Spleen (tissue), 11 donors: ENCODE measurements at regions not wholly inside any gene's neighbourhood (a gene's known extent, or its start where the extent isn't known, plus 50 kb on each side); places are given as distances from the start of the nearest gene placed in this dataset.

Experiments used
- DNase-seq: peaks from one replicate; pipeline ENCODE4 v3.0.0-alpha.2; 2020
- H3K27ac ChIP-seq, 8 donors: fragments of 200-600 bp; sonication (generic) in 7 of 8; 1 replicate in 4 of 8; 2 replicates in 4 of 8; pipeline versions ENCODE4 v1.5.0 to v1.8.0; 2016 to 2021; ENCODE audit warnings: inconsistent platforms in 4 of 8, mild to moderate bottlenecking in 4 of 8, moderate library complexity in 1 of 8
- H3K27me3 ChIP-seq, 7 donors: fragments of 200-600 bp; sonication (generic) in 6 of 7; replicated peaks in 1 of 7; 1 replicate in 4 of 7; 2 replicates in 3 of 7; pipeline versions ENCODE4 v1.5.0 to v1.8.0; 2016 to 2021; ENCODE audit warnings: inconsistent platforms in 3 of 7, mild to moderate bottlenecking in 1 of 7
- H3K36me3 ChIP-seq, 6 donors: fragments of 200-600 bp; sonication (generic) in 5 of 6; 1 replicate in 4 of 6; 2 replicates in 2 of 6; pipeline versions ENCODE4 v1.5.0 to v1.8.0; 2016 to 2021; ENCODE audit warnings: inconsistent platforms in 2 of 6
- H3K4me1 ChIP-seq, 6 donors: fragments of 200-600 bp; sonication (generic) in 5 of 6; 1 replicate in 3 of 6; 2 replicates in 3 of 6; pipeline versions ENCODE4 v1.5.0 to v1.8.0; 2016 to 2021; ENCODE audit warnings: inconsistent platforms in 3 of 6
- H3K4me3 ChIP-seq, 8 donors: fragments of 200-600 bp; sonication (generic) in 7 of 8; 1 replicate in 4 of 8; 2 replicates in 4 of 8; pipeline versions ENCODE4 v1.5.0 to v1.8.0; 2016 to 2021; ENCODE audit warnings: inconsistent platforms in 4 of 8, mild to moderate bottlenecking in 4 of 8, moderate library complexity in 2 of 8
- H3K9me3 ChIP-seq, 8 donors: fragments of 200-600 bp; sonication (generic) in 7 of 8; 1 replicate in 4 of 8; 2 replicates in 4 of 8; pipeline versions ENCODE4 v1.5.0 to v1.8.0; 2016 to 2021; ENCODE audit warnings: inconsistent platforms in 4 of 8
- POLR2A ChIP-seq, 3 donors: fragments of 450-650 bp; IDR thresholded peaks; one replicate each; pipeline ENCODE4 v1.5.1; 2017; ENCODE audit warnings: antibody characterized with exemption in 3 of 3, mild to moderate bottlenecking in 1 of 3
- POLR2AphosphoS5 ChIP-seq, 3 donors: sonication (generic); formaldehyde crosslinking; IDR thresholded peaks; one replicate each; pipeline ENCODE4 v1.5.1; 2017; ENCODE audit warnings: antibody characterized with exemption in 3 of 3
- WGBS, 5 donors: extraction: QIAGEN DNeasy Blood & Tissue Kit in 3 of 5; methylation state at CpG; one replicate each; pipeline versions ENCODE4 v1.1.5 to v1.1.7; 2013 to 2018; 5-methylcytosine and 5-hydroxymethylcytosine counted together
- intact Hi-C: fragments of 100-400 bp; cut with DNase I; formaldehyde crosslinking; loops from one replicate; pipeline ENCODE4 v1.15.0; 2023; ENCODE audit warnings: low total_unique reads
- TF ChIP-seq, protein P1 (sequence below), 11 experiments: fragments of 200-600 bp in 7 of 11; fragments of 450-650 bp in 4 of 11; sonication (generic) in 4 of 11; IDR thresholded peaks in 8 of 11; conservative IDR thresholded peaks in 3 of 11; 1 replicate in 7 of 11; 2 replicates in 4 of 11; pipeline versions ENCODE4 v1.4.0 to v1.8.0; 2016 to 2021; ENCODE audit warnings: antibody characterized with exemption in 11 of 11, inconsistent platforms in 4 of 11, mild to moderate bottlenecking in 1 of 11
- donor health status: healthy with polysubstance abuse.
- donor health status: DM: no; HTN: no; CAD: no; lungs with moderate emphysema.
- donor health status: DM: no; HTN: no; CAD: no.
- donor health status: Bipolar disorder and iron deficiency.
- donor health status: healthy.
- donor health status: DM: no; HTN: no; CAD: no.
- donor health status: DM: yes; HTN: yes; CAD: no.

DNA sequence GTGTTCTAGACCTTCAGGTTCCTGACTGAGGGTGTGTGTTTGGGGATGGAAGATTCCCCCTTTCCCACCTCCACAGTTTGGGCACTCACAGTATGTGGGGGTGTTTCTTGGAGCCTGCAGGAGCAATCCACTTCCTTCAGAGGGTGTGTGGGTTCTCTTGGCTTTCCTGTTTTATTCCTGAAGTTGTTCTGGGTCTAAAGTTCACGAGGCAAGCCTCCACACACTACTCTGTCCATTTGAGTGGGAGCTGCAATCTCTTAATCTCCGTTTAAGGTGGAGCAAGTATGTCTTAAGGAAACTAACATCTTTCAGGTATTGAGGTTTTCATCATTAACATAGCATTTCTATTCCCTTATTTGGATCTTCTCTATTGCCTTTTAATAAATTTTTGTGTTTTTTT lies 141.8 kb downstream of the TENT5C start:
- TF ChIP-seq, protein P1, sequence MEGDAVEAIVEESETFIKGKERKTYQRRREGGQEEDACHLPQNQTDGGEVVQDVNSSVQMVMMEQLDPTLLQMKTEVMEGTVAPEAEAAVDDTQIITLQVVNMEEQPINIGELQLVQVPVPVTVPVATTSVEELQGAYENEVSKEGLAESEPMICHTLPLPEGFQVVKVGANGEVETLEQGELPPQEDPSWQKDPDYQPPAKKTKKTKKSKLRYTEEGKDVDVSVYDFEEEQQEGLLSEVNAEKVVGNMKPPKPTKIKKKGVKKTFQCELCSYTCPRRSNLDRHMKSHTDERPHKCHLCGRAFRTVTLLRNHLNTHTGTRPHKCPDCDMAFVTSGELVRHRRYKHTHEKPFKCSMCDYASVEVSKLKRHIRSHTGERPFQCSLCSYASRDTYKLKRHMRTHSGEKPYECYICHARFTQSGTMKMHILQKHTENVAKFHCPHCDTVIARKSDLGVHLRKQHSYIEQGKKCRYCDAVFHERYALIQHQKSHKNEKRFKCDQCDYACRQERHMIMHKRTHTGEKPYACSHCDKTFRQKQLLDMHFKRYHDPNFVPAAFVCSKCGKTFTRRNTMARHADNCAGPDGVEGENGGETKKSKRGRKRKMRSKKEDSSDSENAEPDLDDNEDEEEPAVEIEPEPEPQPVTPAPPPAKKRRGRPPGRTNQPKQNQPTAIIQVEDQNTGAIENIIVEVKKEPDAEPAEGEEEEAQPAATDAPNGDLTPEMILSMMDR (IDR thresholded peaks at IDR 0.05 in 8 of 11, conservative IDR thresholded peaks at IDR 0.05 in 3 of 11): no peak
- TF ChIP-seq POLR2A (IDR thresholded peaks at IDR 0.05) (no peak), POLR2AphosphoS5 (IDR thresholded peaks at IDR 0.05) (no peak)
- intact Hi-C loops: no loop called here
- H3K27me3 ChIP-seq: no peaks in the 10 kb centered on the region
- WGBS, 5 donors: 71 to 84% (median 77%) methylated on average over 2 of the region's 2 CpGs
- H3K27ac ChIP-seq: no peak overlapping the region
- H3K4me1 ChIP-seq: no peaks in the 10 kb centered on the region
- no peak overlapping the region for H3K4me3 ChIP-seq
- H3K36me3 ChIP-seq: no peaks in the 10 kb centered on the region
- H3K9me3 ChIP-seq: peaks cover 0 to 32% (median 10%) of the 10 kb centered on the region in 8 donors
- no peak for DNase-seq

DNA sequence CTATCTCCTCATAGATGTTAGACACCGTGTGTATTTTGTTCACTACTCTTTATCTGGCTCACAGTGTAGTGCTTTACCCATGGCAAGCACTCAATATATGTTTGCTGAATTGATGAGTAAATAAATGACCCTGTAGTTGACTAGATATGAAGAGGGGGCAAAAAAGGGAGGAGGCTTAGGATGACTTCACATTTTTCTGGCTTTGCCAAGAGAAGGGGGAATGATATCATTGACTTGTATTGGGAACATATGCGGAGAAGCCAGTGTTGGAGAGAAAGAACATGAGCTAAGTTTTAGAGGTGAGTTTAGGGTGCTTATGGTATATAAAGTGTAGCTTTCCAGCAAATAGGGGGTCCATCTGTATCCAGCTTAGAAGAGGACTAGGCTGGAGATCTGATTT lies 145.5 kb downstream of the TENT5C start:
- Histone ChIP-seq H3K36me3 (no peaks in the 10 kb centered on the region), H3K4me1 (peaks cover 0 to 10% (median 8%) of the 10 kb centered on the region in 6 donors), H3K9me3 (peaks cover 0 to 23% (median 8%) of the 10 kb centered on the region in 8 donors), H3K27ac (no peak overlapping the region), H3K4me3 (no peak overlapping the region), H3K27me3 (peaks cover 0 to 17% (median 4%) of the 10 kb centered on the region in 7 donors)
- TF ChIP-seq POLR2AphosphoS5 (IDR thresholded peaks at IDR 0.05) (no peak), POLR2A (IDR thresholded peaks at IDR 0.05) (no peak)
- TF ChIP-seq, protein P1 (IDR thresholded peaks at IDR 0.05 in 8 of 11, conservative IDR thresholded peaks at IDR 0.05 in 3 of 11): no peak
- 90 to 95% (median 92%) methylated on average over 2 of the region's 2 CpGs for WGBS, 5 donors
- DNase-seq: no peak
- intact Hi-C loops: loop anchor here (10.0 kb wide), 1 partner anchor 687 kb away; the partner anchor contains the start of gene TTF2

DNA sequence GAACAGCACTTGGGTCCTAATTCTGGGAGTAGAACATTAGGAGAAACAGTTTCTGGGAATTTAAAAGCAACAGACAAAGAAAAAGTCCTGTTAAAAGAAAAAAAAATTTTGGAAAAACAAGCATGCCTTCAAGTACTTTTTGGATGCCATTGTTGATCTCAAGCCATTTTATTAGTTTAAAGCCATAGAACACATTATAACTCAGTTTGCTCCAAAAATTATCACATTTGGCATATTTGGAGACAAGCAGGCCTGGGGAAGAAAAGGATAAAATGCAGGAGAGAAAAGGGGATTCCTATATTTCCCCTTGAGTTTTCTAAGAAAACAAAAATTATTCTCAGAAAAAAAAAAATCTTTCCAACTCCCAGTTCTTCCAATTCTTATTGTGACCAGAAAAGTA lies 146.8 kb downstream of the TENT5C start:
- intact Hi-C loops: loop anchor here (10.0 kb wide), 1 partner anchor 688 kb away; the partner anchor contains the start of gene TTF2
- Histone ChIP-seq H3K4me3 (no peak overlapping the region), H3K36me3 (no peaks in the 10 kb centered on the region), H3K4me1 (peaks cover 0 to 10% (median 8%) of the 10 kb centered on the region in 6 donors), H3K27me3 (peaks cover 0 to 17% (median 4%) of the 10 kb centered on the region in 7 donors), H3K9me3 (peaks cover 0 to 10% (median 0%) of the 10 kb centered on the region in 8 donors), H3K27ac (no peak overlapping the region)
- no peak for DNase-seq
- TF ChIP-seq POLR2AphosphoS5 (IDR thresholded peaks at IDR 0.05) (no peak), POLR2A (IDR thresholded peaks at IDR 0.05) (no peak)
- TF ChIP-seq, protein P1 (IDR thresholded peaks at IDR 0.05 in 8 of 11, conservative IDR thresholded peaks at IDR 0.05 in 3 of 11): no peak

- DNase-seq: no peak
- Histone ChIP-seq H3K27ac (no peak overlapping the region), H3K36me3 (no peaks in the 10 kb centered on the region), H3K4me3 (no peak overlapping the region), H3K9me3 (peaks cover 0 to 4% (median 0%) of the 10 kb centered on the region in 8 donors), H3K4me1 (peaks cover 0 to 11% (median 9%) of the 10 kb centered on the region in 6 donors), H3K27me3 (peaks cover 0 to 17% (median 4%) of the 10 kb centered on the region in 7 donors)
- intact Hi-C loops: loop anchor here (10.0 kb wide), 1 partner anchor 688 kb away; the partner anchor contains the start of gene TTF2
- 59 to 95% (median 81%) methylated on average over 2 to 3 of the region's 3 CpGs for WGBS, 5 donors
- TF ChIP-seq POLR2AphosphoS5 (IDR thresholded peaks at IDR 0.05) (no peak), POLR2A (IDR thresholded peaks at IDR 0.05) (no peak)
- TF ChIP-seq, protein P1 (IDR thresholded peaks at IDR 0.05 in 8 of 11, conservative IDR thresholded peaks at IDR 0.05 in 3 of 11): no peak
Observed at GRCh38 chr1:117753232-117753631, 147.4 kb downstream of the TENT5C start.
